Superior temporal gyrus (tissue), 1 donor: ENCODE measurements at regions not wholly inside any gene's neighbourhood (a gene's known extent, or its start where the extent isn't known, plus 50 kb on each side); places are given as distances from the start of the nearest gene placed in this dataset.

ENCODE experiments used
- DNase-seq: peaks from one replicate; pipeline ENCODE4 v3.0.0-alpha.2; 2016; ENCODE audit errors: extremely low spot score

- no peak for DNase-seq
Measured at GRCh38 chr2:150619607-150620330, 132.3 kb upstream of the RND3 start.

- DNase-seq: no peak
Measured at GRCh38 chr2:150618245-150618895, 130.9 kb upstream of the RND3 start.

GRCh38 chr2:150617351-150617978 lies 130.0 kb upstream of the RND3 start:
- no peak for DNase-seq

GRCh38 chr2:150612957-150613710 lies 125.7 kb upstream of the RND3 start:
- no peak for DNase-seq

GRCh38 chr2:150610670-150611279 lies 123.3 kb upstream of the RND3 start:
- no peak for DNase-seq

GRCh38 chr2:150609831-150610582 lies 122.5 kb upstream of the RND3 start:
- no peak for DNase-seq

GRCh38 chr2:150608341-150608740 lies 120.9 kb upstream of the RND3 start:
- no peak for DNase-seq

- no peak for DNase-seq
Measured at GRCh38 chr2:150607390-150607811, 119.9 kb upstream of the RND3 start.

GRCh38 chr2:150606380-150607060 lies 119.1 kb upstream of the RND3 start:
- DNase-seq: no peak

GRCh38 chr2:150605664-150606063 lies 118.2 kb upstream of the RND3 start:
- DNase-seq: no peak

- no peak for DNase-seq
Measured at GRCh38 chr2:150601280-150602038, 114.0 kb upstream of the RND3 start.

- DNase-seq: no peak
Measured at GRCh38 chr2:150599889-150600288, 112.4 kb upstream of the RND3 start.

GRCh38 chr2:150598383-150598782 lies 110.9 kb upstream of the RND3 start:
- no peak for DNase-seq

GRCh38 chr2:150595803-150596470 lies 108.5 kb upstream of the RND3 start:
- no peak for DNase-seq

- DNase-seq: no peak
Measured at GRCh38 chr2:150594299-150594698, 106.8 kb upstream of the RND3 start.

GRCh38 chr2:150591496-150592285 lies 104.2 kb upstream of the RND3 start:
- no peak for DNase-seq

GRCh38 chr2:150589681-150590080 lies 102.2 kb upstream of the RND3 start:
- no peak for DNase-seq

- no peak for DNase-seq
Measured at GRCh38 chr2:150588506-150588870, 101.0 kb upstream of the RND3 start.
